Mesenchymal stem cell (in vitro differentiated cells and primary cell): ENCODE measurements at regions not wholly inside any gene's neighbourhood (a gene's known extent, or its start where the extent isn't known, plus 50 kb on each side); places are given as distances from the start of the nearest gene placed in this dataset.
A peak's percentile ranks its signal among the peaks of the same experiment; 100 is the strongest.

Experiments
- DNase-seq: peaks from one replicate; pipeline ENCODE4 v3.0.0-alpha.2; 2013
- H2AFZ ChIP-seq: one replicate; pipeline ENCODE4 v1.6.1; 2013; ENCODE audit warnings: low read depth, mild to moderate bottlenecking, control low read depth, inconsistent platforms, low read length, moderate library complexity
- H2AK5ac ChIP-seq: 2 replicates; pipeline ENCODE4 v1.6.1; 2013; ENCODE audit warnings: low read length, moderate library complexity, mild to moderate bottlenecking, inconsistent platforms; ENCODE audit not compliant: severe bottlenecking
- H2BK120ac ChIP-seq: one replicate; pipeline ENCODE4 v1.6.1; 2013; ENCODE audit warnings: low read depth, mild to moderate bottlenecking, inconsistent platforms, low read length, moderate library complexity
- H2BK12ac ChIP-seq, 2 experiments: one replicate each; pipeline ENCODE4 v1.6.1; 2013; ENCODE audit warnings: inconsistent platforms in 2 of 2, low read length in 2 of 2, mild to moderate bottlenecking in 2 of 2, moderate library complexity in 2 of 2, control low read depth in 1 of 2
- H2BK15ac ChIP-seq: one replicate; pipeline ENCODE4 v1.6.1; 2013; ENCODE audit warnings: mild to moderate bottlenecking, low read depth, inconsistent platforms; ENCODE audit not compliant: poor library complexity, severe bottlenecking
- H2BK5ac ChIP-seq: 2 replicates; pipeline ENCODE4 v1.6.1; 2013; ENCODE audit warnings: low read depth, mild to moderate bottlenecking, low read length, control low read depth, inconsistent platforms; ENCODE audit not compliant: poor library complexity, severe bottlenecking
- H3K14ac ChIP-seq, 2 experiments: one replicate each; pipeline ENCODE4 v1.6.1; 2013; ENCODE audit warnings: inconsistent platforms in 2 of 2, low read length in 2 of 2, control low read depth in 1 of 2, mild to moderate bottlenecking in 1 of 2, moderate library complexity in 1 of 2
- H3K18ac ChIP-seq, 2 experiments: one replicate each; pipeline ENCODE4 v1.6.1; 2013; ENCODE audit warnings: inconsistent platforms in 2 of 2, low read length in 2 of 2, control low read depth in 1 of 2, low read depth in 1 of 2, mild to moderate bottlenecking in 1 of 2
- H3K23ac ChIP-seq, 2 experiments: one replicate each; pipeline ENCODE4 v1.6.1; 2013; ENCODE audit warnings: inconsistent platforms in 2 of 2, low read length in 2 of 2, mild to moderate bottlenecking in 2 of 2, moderate library complexity in 2 of 2, control low read depth in 1 of 2
- H3K27ac ChIP-seq: 2 replicates; pipeline ENCODE4 v1.5.1; 2013; ENCODE audit warnings: mild to moderate bottlenecking, moderate library complexity, low read length, control low read depth, inconsistent platforms; ENCODE audit not compliant: poor library complexity, severe bottlenecking
- H3K27me3 ChIP-seq, 2 experiments: 2 replicates each; pipeline versions ENCODE4 v1.6.1 to v1.7.0; 2013; ENCODE audit warnings: low read length in 2 of 2, mild to moderate bottlenecking in 2 of 2, moderate library complexity in 2 of 2, control low read depth in 1 of 2, inconsistent platforms in 1 of 2; ENCODE audit not compliant: control insufficient read depth in 1 of 2, insufficient read depth in 1 of 2
- H3K36me3 ChIP-seq, 2 experiments: 2 replicates each; pipeline versions ENCODE4 v1.6.1 to v1.7.0; 2013; ENCODE audit warnings: low read length in 2 of 2, control low read depth in 1 of 2, inconsistent platforms in 1 of 2, low read depth in 1 of 2, mild to moderate bottlenecking in 1 of 2; ENCODE audit not compliant: insufficient read depth in 2 of 2, control insufficient read depth in 1 of 2
- H3K4ac ChIP-seq, 2 experiments: one replicate each; pipeline ENCODE4 v1.6.1; 2013; ENCODE audit warnings: inconsistent platforms in 2 of 2, low read length in 2 of 2, mild to moderate bottlenecking in 2 of 2, moderate library complexity in 2 of 2, control low read depth in 1 of 2, low read depth in 1 of 2
- H3K4me1 ChIP-seq: 2 replicates; pipeline ENCODE4 v1.6.1; 2013; ENCODE audit warnings: low read depth, low read length, control low read depth; ENCODE audit not compliant: control insufficient read depth, insufficient read depth
- H3K4me2 ChIP-seq: 2 replicates; pipeline ENCODE4 v1.6.1; 2013; ENCODE audit warnings: low read length, mild to moderate bottlenecking, inconsistent platforms; ENCODE audit not compliant: poor library complexity, severe bottlenecking
- H3K4me3 ChIP-seq, 2 experiments: 2 replicates each; pipeline versions ENCODE4 v1.5.1 to v1.7.0; 2013; ENCODE audit warnings: low read length in 2 of 2, mild to moderate bottlenecking in 2 of 2, control low read depth in 1 of 2, low read depth in 1 of 2; ENCODE audit not compliant: insufficient read depth in 1 of 2
- H3K79me1 ChIP-seq: replicated peaks from 2 replicates; pipeline ENCODE4 v1.6.1; 2013; ENCODE audit warnings: mild to moderate bottlenecking, control low read depth, low read length, inconsistent platforms; ENCODE audit not compliant: poor library complexity, severe bottlenecking
- H3K9ac ChIP-seq: 2 replicates; pipeline ENCODE4 v1.7.0; 2013; ENCODE audit warnings: mild to moderate bottlenecking, low read length, moderate library complexity
- H3K9me3 ChIP-seq: 2 replicates; pipeline ENCODE4 v1.7.0; 2013; ENCODE audit warnings: mild to moderate bottlenecking, low read length; ENCODE audit not compliant: control insufficient read depth
- H4K8ac ChIP-seq: one replicate; pipeline ENCODE4 v1.6.1; 2013; ENCODE audit warnings: inconsistent platforms, mild to moderate bottlenecking, low read length, moderate library complexity
- H4K91ac ChIP-seq: one replicate; pipeline ENCODE4 v1.6.1; 2013; ENCODE audit warnings: mild to moderate bottlenecking, low read length, inconsistent platforms
- WGBS: methylation state at CpG from one replicate; pipeline ENCODE4 v1.1.7; 2013; ENCODE audit warnings: mixed read lengths; 5-methylcytosine and 5-hydroxymethylcytosine counted together

GRCh38 chr2:43136011-43136799 is 90.2 kb downstream of the ZFP36L2 start:
- WGBS = 81% methylated on average over 11 of the region's 11 CpGs
- no peak overlapping the region for H3K27ac ChIP-seq
- H2AK5ac ChIP-seq = no peak overlapping the region
- H2BK15ac ChIP-seq = peak overlapping the region; percentile 44
- peak overlapping the region; percentile 40 for H4K8ac ChIP-seq
- no peak overlapping the region for H3K14ac ChIP-seq
- no peaks in the 10 kb centered on the region for H3K79me1 ChIP-seq
- peak overlapping the region in 1 of 2 experiments; percentile 39 for H2BK12ac ChIP-seq
- no peak overlapping the region for H2BK120ac ChIP-seq
- no peak overlapping the region for H3K4me3 ChIP-seq
- H3K27me3 ChIP-seq = no peaks in the 10 kb centered on the region
- no peak overlapping the region for H3K4me2 ChIP-seq
- H3K9ac ChIP-seq = no peak overlapping the region
- H4K91ac ChIP-seq = no peak overlapping the region
- H3K4ac ChIP-seq = peak overlapping the region in 1 of 2 experiments; percentile 13
- no peak overlapping the region for H2AFZ ChIP-seq
- no peaks in the 10 kb centered on the region for H3K9me3 ChIP-seq
- peak overlapping the region in 1 of 2 experiments; percentile 42 for H3K18ac ChIP-seq
- no peak for DNase-seq
- no peak overlapping the region for H3K23ac ChIP-seq
- H2BK5ac ChIP-seq = no peak overlapping the region
- H3K4me1 ChIP-seq = peaks cover 14% of the 10 kb centered on the region
- no peaks in the 10 kb centered on the region for H3K36me3 ChIP-seq

DNA sequence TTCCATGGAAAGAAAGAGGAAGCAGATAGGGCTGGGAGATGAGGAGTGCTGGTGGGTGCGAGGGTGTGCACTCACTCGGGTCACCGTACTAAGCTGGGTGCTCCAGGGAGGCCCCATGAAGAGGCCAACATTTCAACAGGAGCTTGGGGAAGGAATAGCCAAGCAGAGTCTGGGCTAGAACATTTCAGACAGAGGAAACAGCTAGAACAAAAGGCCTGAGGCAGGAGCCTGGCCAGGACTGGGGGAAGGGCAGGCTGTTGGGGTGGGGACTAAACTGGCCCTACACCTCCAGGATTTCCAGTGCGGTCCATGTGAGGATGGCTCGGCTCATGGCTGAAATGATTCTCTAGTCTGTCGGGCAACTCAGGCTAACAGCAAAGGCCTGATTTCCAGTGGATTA is 90.8 kb downstream of the ZFP36L2 start:
- 96% methylated on average over 6 of the region's 6 CpGs for WGBS
- no peak overlapping the region for H4K8ac ChIP-seq
- H3K79me1 ChIP-seq = no peaks in the 10 kb centered on the region
- peaks cover 21% of the 10 kb centered on the region for H3K4me1 ChIP-seq
- H3K4ac ChIP-seq = peak overlapping the region in 1 of 2 experiments; percentile 13
- no peaks in the 10 kb centered on the region for H3K27me3 ChIP-seq
- no peaks in the 10 kb centered on the region for H3K36me3 ChIP-seq
- H2BK5ac ChIP-seq = no peak overlapping the region
- H2AFZ ChIP-seq = no peak overlapping the region
- H3K23ac ChIP-seq = no peak overlapping the region
- H2BK120ac ChIP-seq = no peak overlapping the region
- H3K9me3 ChIP-seq = no peaks in the 10 kb centered on the region
- no peak overlapping the region for H3K14ac ChIP-seq
- H3K27ac ChIP-seq = no peak overlapping the region
- peak overlapping the region in 1 of 2 experiments; percentile 39 for H2BK12ac ChIP-seq
- H3K4me2 ChIP-seq = no peak overlapping the region
- H2AK5ac ChIP-seq = no peak overlapping the region
- no peak overlapping the region for H4K91ac ChIP-seq
- H3K4me3 ChIP-seq = no peak overlapping the region
- no peak overlapping the region for H3K9ac ChIP-seq
- H2BK15ac ChIP-seq = peak overlapping the region; percentile 44
- H3K18ac ChIP-seq = peak overlapping the region; percentile 5 to 42
- no peak for DNase-seq

DNA sequence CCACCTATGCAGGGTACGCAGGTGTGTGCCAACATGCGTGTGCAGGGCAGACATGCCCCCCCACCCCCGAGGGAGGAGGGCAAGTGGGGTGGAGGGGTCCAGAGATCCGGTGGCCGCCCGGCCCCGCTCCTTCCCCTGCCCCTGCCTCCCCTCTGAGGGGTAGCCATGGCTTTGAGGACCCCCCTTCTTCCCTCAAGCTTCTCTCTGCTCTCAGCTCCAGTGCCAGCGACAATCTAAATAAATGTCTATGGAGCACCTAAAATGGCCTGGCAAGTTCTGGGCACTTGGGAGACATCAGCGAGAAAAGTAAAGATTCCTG is 91.9 kb downstream of the ZFP36L2 start:
- DNase-seq = no peak
- Histone ChIP-seq H2BK120ac (no peak overlapping the region), H4K91ac (no peak overlapping the region), H2AK5ac (no peak overlapping the region), H2BK12ac (no peak overlapping the region), H2BK15ac (no peak overlapping the region), H4K8ac (no peak overlapping the region), H2AFZ (no peak overlapping the region), H3K18ac (no peak overlapping the region), H3K23ac (no peak overlapping the region), H2BK5ac (no peak overlapping the region), H3K27ac (no peak overlapping the region), H3K4ac (no peak overlapping the region), H3K4me2 (no peak overlapping the region), H3K4me1 (peaks cover 25% of the 10 kb centered on the region), H3K27me3 (no peaks in the 10 kb centered on the region), H3K79me1 (no peaks in the 10 kb centered on the region), H3K36me3 (no peaks in the 10 kb centered on the region), H3K4me3 (no peak overlapping the region), H3K9me3 (no peaks in the 10 kb centered on the region), H3K9ac (no peak overlapping the region), H3K14ac (no peak overlapping the region)
- WGBS = 96% methylated on average over 7 of the region's 9 CpGs

DNA sequence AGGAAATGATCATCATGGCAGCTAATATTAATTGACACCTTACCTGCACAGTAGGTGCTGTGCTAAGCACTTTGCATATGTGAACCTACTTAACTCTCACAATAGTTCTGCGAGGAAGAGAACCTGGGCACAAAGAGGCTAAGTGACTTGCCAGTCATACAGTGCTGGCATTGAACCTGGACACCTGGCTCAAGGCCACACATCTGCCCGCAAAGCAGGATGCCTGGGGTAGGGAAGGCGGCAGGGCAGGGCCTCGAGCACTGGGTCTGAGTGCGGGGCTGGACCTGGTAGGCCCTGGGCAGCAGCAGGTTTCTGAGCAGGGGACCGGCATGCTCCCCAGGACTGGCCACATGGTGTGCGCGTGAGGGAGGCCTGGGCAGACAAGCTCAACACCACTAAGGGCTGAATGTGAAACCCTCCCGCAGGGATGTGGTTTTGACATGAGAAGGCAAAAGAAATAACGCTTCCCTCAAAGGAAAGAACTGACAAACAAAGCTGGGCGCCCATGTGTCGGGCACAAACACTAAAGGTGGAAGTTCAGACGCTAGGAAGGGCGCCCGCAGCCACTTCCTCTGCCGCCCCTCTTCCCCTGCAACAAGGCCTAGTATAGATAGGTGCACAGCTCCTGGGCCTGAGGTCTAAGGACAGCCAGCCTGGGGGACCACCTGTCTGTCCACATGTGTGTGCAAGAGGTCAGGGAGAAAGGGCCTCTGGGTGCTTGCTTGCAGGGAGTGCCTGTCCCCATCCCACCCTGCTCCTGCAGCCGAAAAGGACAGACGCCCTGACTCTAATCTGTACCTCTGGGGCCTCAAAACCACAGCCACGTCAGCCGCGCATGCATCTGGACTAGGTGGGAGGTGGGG is 92.5 kb downstream of the ZFP36L2 start:
- no peak overlapping the region for H3K23ac ChIP-seq
- no peak overlapping the region for H2BK15ac ChIP-seq
- no peak overlapping the region for H2AK5ac ChIP-seq
- H3K4me3 ChIP-seq = no peak overlapping the region
- H3K9ac ChIP-seq = no peak overlapping the region
- H3K4me1 ChIP-seq = peaks cover 25% of the 10 kb centered on the region
- no peak overlapping the region for H2BK5ac ChIP-seq
- H2BK120ac ChIP-seq = no peak overlapping the region
- H2BK12ac ChIP-seq = peak overlapping the region in 1 of 2 experiments; percentile 61
- no peak overlapping the region for H3K14ac ChIP-seq
- no peaks in the 10 kb centered on the region for H3K36me3 ChIP-seq
- WGBS = 92% methylated on average over 19 of the region's 21 CpGs
- no peak overlapping the region for H3K18ac ChIP-seq
- no peaks in the 10 kb centered on the region for H3K27me3 ChIP-seq
- H3K4me2 ChIP-seq = no peak overlapping the region
- peak overlapping the region in 1 of 2 experiments; percentile 13 for H3K4ac ChIP-seq
- H2AFZ ChIP-seq = no peak overlapping the region
- H3K27ac ChIP-seq = no peak overlapping the region
- no peaks in the 10 kb centered on the region for H3K79me1 ChIP-seq
- peak overlapping the region; percentile 78 for H4K91ac ChIP-seq
- no peak for DNase-seq
- H3K9me3 ChIP-seq = no peaks in the 10 kb centered on the region
- peak overlapping the region; percentile 54 for H4K8ac ChIP-seq
